ENCODE measurements at regions not wholly inside any gene's neighbourhood (a gene's known extent, or its start where the extent isn't known, plus 50 kb on each side); places are given as distances from the start of the nearest gene placed in this dataset.

GRCh38 chr6:84516154-84516553 is 248.2 kb downstream of the TBX18 start:
- Histone ChIP-seq H3K4me3 (no peak overlapping the region), H3K36me3 (no peaks in the 10 kb centered on the region), H3K27me3 (no peaks in the 10 kb centered on the region), H3K27ac (no peak overlapping the region), H3K9me3 (no peaks in the 10 kb centered on the region), H3K4me1 (no peaks in the 10 kb centered on the region)
- no peak for DNase-seq (ENCODE audit: extremely low spot score in 2 of 2)
- TF ChIP-seq CTCF (IDR thresholded peaks at IDR 0.05) (no peak), POLR2AphosphoS5 (IDR thresholded peaks at IDR 0.05; ENCODE audit: insufficient read depth in 1 of 2, low read depth in 1 of 2) (no peak), POLR2A (IDR thresholded peaks at IDR 0.05) (no peak)
- intact Hi-C loops (cut with DNase I), result no loop called here

GRCh38 chr6:84515067-84515466 is 249.3 kb downstream of the TBX18 start:
- Histone ChIP-seq H3K27me3 (no peaks in the 10 kb centered on the region), H3K4me3 (no peak overlapping the region), H3K27ac (no peak overlapping the region), H3K4me1 (no peaks in the 10 kb centered on the region), H3K36me3 (no peaks in the 10 kb centered on the region), H3K9me3 (no peaks in the 10 kb centered on the region)
- intact Hi-C loops (cut with DNase I), result no loop called here
- no peak for DNase-seq (ENCODE audit: extremely low spot score in 2 of 2)
- TF ChIP-seq POLR2A (IDR thresholded peaks at IDR 0.05) (no peak), CTCF (IDR thresholded peaks at IDR 0.05) (no peak), POLR2AphosphoS5 (IDR thresholded peaks at IDR 0.05; ENCODE audit: insufficient read depth in 1 of 2, low read depth in 1 of 2) (no peak)

GRCh38 chr6:84514089-84514971 is 250.1 kb downstream of the TBX18 start:
- H3K4me1 ChIP-seq, result no peaks in the 10 kb centered on the region
- H3K36me3 ChIP-seq, result no peaks in the 10 kb centered on the region
- TF ChIP-seq POLR2AphosphoS5 (IDR thresholded peaks at IDR 0.05; ENCODE audit: insufficient read depth in 1 of 2, low read depth in 1 of 2) (no peak), CTCF (IDR thresholded peaks at IDR 0.05) (no peak), POLR2A (IDR thresholded peaks at IDR 0.05) (no peak)
- intact Hi-C loops (cut with DNase I), result no loop called here
- H3K27ac ChIP-seq, result no peak overlapping the region
- DNase-seq (ENCODE audit: extremely low spot score in 2 of 2), result no peak
- no peaks in the 10 kb centered on the region for H3K9me3 ChIP-seq
- H3K27me3 ChIP-seq, result no peaks in the 10 kb centered on the region
- H3K4me3 ChIP-seq, result no peak overlapping the region

GRCh38 chr6:84512391-84512790 is 252.0 kb downstream of the TBX18 start:
- no peaks in the 10 kb centered on the region for H3K27me3 ChIP-seq
- H3K4me3 ChIP-seq, result no peak overlapping the region
- no peak overlapping the region for H3K27ac ChIP-seq
- no peaks in the 10 kb centered on the region for H3K4me1 ChIP-seq
- H3K36me3 ChIP-seq, result no peaks in the 10 kb centered on the region
- DNase-seq (ENCODE audit: extremely low spot score in 2 of 2), result no peak
- no peaks in the 10 kb centered on the region for H3K9me3 ChIP-seq
- intact Hi-C loops (cut with DNase I), result no loop called here
- no peak for TF ChIP-seq CTCF (IDR thresholded peaks at IDR 0.05)
- TF ChIP-seq POLR2A (IDR thresholded peaks at IDR 0.05), result no peak
- TF ChIP-seq POLR2AphosphoS5 (IDR thresholded peaks at IDR 0.05; ENCODE audit: insufficient read depth in 1 of 2, low read depth in 1 of 2), result no peak

- Histone ChIP-seq H3K9me3 (no peaks in the 10 kb centered on the region), H3K4me1 (no peaks in the 10 kb centered on the region), H3K27me3 (no peaks in the 10 kb centered on the region), H3K27ac (no peak overlapping the region), H3K4me3 (no peak overlapping the region), H3K36me3 (no peaks in the 10 kb centered on the region)
- intact Hi-C loops (cut with DNase I), result no loop called here
- no peak for DNase-seq (ENCODE audit: extremely low spot score in 2 of 2)
- TF ChIP-seq POLR2AphosphoS5 (IDR thresholded peaks at IDR 0.05; ENCODE audit: insufficient read depth in 1 of 2, low read depth in 1 of 2) (no peak), CTCF (IDR thresholded peaks at IDR 0.05) (no peak), POLR2A (IDR thresholded peaks at IDR 0.05) (no peak)
Observed at GRCh38 chr6:84511929-84512328, 252.5 kb downstream of the TBX18 start.
